NCI-H1930 (cell line): ENCODE measurements at regions not wholly inside any gene's neighbourhood (a gene's known extent, or its start where the extent isn't known, plus 50 kb on each side); places are given as distances from the start of the nearest gene placed in this dataset.

Source experiments
- DNase-seq, 2 experiments: peaks; one replicate each; lab custom pipeline; 2025; lab: John Stamatoyannopoulos, UW

- no peak for DNase-seq
Observed at GRCh38 chr14:101370593-101371569, 190.4 kb upstream of the DIO3 start.

- no peak for DNase-seq
Observed at GRCh38 chr14:101371799-101372793, 189.2 kb upstream of the DIO3 start.

GRCh38 chr14:101372894-101373620 lies 188.2 kb upstream of the DIO3 start:
- DNase-seq: no peak

DNA sequence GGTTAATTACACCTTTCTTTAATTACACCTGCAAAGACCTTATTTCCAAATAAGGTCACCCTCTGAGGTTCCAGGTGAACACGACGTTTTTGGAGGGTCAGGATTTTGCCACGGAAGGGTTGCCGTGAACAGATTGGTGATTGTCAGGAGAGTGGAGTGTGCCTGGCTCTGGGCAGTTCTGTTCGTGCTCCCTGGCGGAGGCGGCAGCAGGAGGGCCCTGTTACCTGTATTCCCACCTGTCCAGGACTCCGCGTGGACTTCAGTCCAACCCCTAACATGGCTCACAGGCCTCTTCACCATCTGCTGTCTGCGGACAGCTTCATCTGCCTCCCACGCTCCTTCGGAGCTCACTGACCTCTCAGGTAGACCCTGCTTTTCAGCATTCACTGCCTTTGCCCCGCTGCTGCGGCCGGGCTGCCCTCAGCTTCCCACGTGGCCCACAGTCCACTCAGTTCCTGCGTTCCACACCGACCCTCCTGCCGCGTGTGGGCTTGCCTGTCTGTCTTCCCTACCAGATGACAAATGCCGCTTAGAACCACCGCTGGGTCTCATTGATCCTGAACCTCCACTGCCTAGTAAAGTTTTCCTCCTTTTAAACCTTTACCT lies 187.5 kb upstream of the DIO3 start:
- DNase-seq: no peak

- DNase-seq: no peak
Observed at GRCh38 chr14:101374373-101375338, 186.6 kb upstream of the DIO3 start.

- no peak for DNase-seq
Observed at GRCh38 chr14:101377069-101377468, 184.2 kb upstream of the DIO3 start.

DNA sequence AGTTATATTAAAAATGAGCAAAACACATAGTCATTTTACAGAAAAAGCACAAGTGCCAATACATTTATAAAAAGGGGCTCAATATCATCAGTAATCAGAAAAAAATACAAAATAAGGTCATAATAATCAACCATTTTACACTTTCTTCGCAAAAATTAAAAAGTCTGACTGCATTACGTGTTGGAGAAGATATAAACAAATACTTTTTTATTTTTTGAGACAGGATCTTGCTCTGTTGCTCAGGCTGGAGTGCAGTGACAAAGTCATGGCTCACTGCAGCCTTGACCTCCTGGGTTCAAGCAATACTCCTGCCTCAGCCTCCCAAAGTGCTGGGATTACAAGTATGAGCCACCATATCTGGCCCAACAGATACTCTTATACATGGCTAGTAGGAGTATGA lies 181.5 kb upstream of the DIO3 start:
- DNase-seq: no peak

DNA sequence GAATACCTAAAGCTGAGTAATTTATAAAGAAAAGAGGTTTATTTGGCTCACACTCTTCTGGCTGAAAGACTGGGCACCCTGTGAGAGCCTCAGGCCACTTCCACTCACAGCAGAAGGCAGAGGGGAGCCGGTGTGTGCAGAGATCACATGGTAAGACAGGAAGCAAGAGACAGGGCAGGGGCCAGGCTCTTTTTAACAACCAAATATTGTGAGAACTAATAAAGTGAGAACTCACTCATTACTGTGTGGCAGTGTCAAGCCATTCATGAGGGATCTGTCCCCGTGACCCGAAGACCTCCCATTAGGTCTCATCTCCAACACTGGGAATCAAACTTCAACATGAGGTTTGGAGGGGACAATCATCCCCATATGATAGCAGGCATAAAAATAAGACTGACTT lies 180.8 kb upstream of the DIO3 start:
- no peak for DNase-seq

GRCh38 chr14:101380940-101381339 lies 180.4 kb upstream of the DIO3 start:
- DNase-seq: no peak

- DNase-seq: no peak
Observed at GRCh38 chr14:101383737-101384338, 177.5 kb upstream of the DIO3 start.

- no peak for DNase-seq
Observed at GRCh38 chr14:101394374-101394773, 166.9 kb upstream of the DIO3 start.

GRCh38 chr14:101395779-101396178 lies 165.5 kb upstream of the DIO3 start:
- DNase-seq: no peak

- no peak for DNase-seq
Observed at GRCh38 chr14:101397206-101397605, 164.1 kb upstream of the DIO3 start.

- no peak for DNase-seq
Observed at GRCh38 chr14:101398011-101398410, 163.3 kb upstream of the DIO3 start.

DNA sequence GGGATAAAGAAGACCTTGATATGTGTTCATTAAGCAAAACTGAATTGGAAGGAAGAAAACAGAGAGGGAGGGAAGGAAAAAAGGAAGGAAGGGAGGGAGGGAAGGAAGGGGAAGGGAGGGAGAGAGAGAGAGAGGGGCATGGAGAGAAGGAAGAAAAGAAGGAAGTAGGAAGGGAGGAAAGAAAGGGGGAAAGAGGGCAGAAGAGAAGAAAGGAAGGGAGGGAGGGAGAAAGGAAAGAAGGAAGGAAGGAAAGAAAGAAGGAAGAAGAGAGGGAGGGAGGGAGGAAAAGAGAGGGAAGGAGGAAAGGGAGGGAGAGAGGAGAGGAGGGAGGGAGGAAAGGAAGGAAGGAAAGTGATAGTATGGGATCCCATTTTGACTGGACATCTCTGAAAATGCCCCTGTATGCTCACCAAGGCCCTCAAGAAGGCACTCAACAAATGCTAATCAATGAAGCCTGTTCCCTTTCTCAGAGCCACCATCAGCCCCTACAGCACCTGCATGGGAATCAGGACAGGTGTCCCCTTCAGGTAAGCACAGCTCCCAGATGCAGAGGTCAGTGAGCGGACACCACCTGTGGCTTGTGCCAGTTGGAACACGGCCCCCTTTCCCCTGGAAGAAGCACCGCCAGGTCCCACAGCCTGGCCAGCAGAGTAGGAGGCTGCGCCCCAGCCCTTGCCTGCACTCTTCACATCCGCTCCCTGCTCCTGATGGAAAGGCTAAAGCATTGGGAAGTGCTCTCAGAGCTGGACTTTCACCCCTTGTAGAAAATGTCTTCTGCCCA lies 161.4 kb upstream of the DIO3 start:
- DNase-seq: no peak

DNA sequence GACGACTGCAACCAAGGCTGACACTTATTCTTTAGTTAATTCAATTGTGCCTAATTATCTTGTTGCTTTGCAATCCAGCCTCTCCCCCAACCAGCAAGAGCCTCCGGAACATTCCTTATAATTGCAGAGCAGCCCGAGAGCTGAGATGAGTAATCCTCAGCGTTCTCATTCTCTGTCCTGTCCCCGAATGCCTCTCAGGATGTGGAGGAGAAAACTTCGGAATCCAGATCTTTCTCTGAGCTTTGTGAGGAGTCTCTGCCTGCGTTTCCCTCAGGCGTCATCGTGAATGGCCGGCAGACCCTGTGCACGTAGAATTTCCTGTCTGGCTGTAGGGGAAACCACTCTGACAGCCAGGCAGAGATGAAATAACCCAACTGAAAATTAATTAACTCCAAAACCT lies 160.5 kb upstream of the DIO3 start:
- DNase-seq: no peak

GRCh38 chr14:101402936-101403660 lies 158.2 kb upstream of the DIO3 start:
- no peak for DNase-seq

- no peak for DNase-seq
Observed at GRCh38 chr14:101404426-101405170, 156.7 kb upstream of the DIO3 start.
